Activated CD8-positive, alpha-beta T cell treated with anti-CD3 and anti-CD28 coated beads for 36 hours (primary cell): ENCODE measurements at regions not wholly inside any gene's neighbourhood (a gene's known extent, or its start where the extent isn't known, plus 50 kb on each side); places are given as distances from the start of the nearest gene placed in this dataset.

Experiments
- ATAC-seq: fragments of 200-7000 bp; cut with Tn5 transposase; one replicate; pipeline ENCODE4 v1.10.0; 2021; ENCODE audit warnings: mild to moderate bottlenecking, moderate library complexity
- CTCF ChIA-PET: fragments of 350-600 bp; sonication (Branson Sonifier 250); formaldehyde crosslinking; loops from one replicate; lab custom pipeline; 2021; ENCODE audit warnings: antibody characterized with exemption; lab: Charles Lee
- POLR2A ChIA-PET: fragments of 350-600 bp; sonication (Branson Sonifier 250); formaldehyde crosslinking; loops from one replicate; lab custom pipeline; 2021; ENCODE audit warnings: antibody characterized with exemption; lab: Charles Lee
- DNase-seq: peaks from one replicate; pipeline ENCODE4 v3.0.0-alpha.2; 2020
- H3K27ac Mint-ChIP-seq: one replicate; pipeline ENCODE4 v1.8.0; 2021; ENCODE audit warnings: mild to moderate bottlenecking, mixed read lengths
- H3K27me3 Mint-ChIP-seq: one replicate; pipeline ENCODE4 v1.8.0; 2021; ENCODE audit warnings: mixed read lengths
- H3K36me3 Mint-ChIP-seq: one replicate; pipeline ENCODE4 v1.8.0; 2021; ENCODE audit warnings: low read depth, mixed read lengths
- H3K4me1 Mint-ChIP-seq: one replicate; pipeline ENCODE4 v1.8.0; 2021; ENCODE audit warnings: low read depth, mixed read lengths
- H3K4me3 Mint-ChIP-seq: one replicate; pipeline ENCODE4 v1.8.0; 2021; ENCODE audit warnings: mild to moderate bottlenecking, moderate library complexity, mixed read lengths
- H3K9me3 Mint-ChIP-seq: one replicate; pipeline ENCODE4 v1.8.0; 2021; ENCODE audit warnings: mixed read lengths
- intact Hi-C: fragments of 100-400 bp; cut with micrococcal nuclease; formaldehyde crosslinking; loops from one replicate; pipeline ENCODE4 v1.10.0; 2022
- TF ChIP-seq, protein P1 (sequence below): fragments of 200-600 bp; IDR thresholded peaks from one replicate; pipeline ENCODE4 v1.8.0; 2022; ENCODE audit warnings: antibody characterized with exemption, mild to moderate bottlenecking

GRCh38 chr6:10156875-10157274 is 258.0 kb downstream of the TFAP2A start:
- Mint-ChIP-seq H3K9me3 (peaks cover 8% of the 10 kb centered on the region), H3K4me3 (no peak overlapping the region), H3K36me3 (no peaks in the 10 kb centered on the region), H3K4me1 (no peaks in the 10 kb centered on the region), H3K27me3 (no peaks in the 10 kb centered on the region), H3K27ac (no peak overlapping the region)
- intact Hi-C loops = no loop called here
- TF ChIP-seq, protein P1, sequence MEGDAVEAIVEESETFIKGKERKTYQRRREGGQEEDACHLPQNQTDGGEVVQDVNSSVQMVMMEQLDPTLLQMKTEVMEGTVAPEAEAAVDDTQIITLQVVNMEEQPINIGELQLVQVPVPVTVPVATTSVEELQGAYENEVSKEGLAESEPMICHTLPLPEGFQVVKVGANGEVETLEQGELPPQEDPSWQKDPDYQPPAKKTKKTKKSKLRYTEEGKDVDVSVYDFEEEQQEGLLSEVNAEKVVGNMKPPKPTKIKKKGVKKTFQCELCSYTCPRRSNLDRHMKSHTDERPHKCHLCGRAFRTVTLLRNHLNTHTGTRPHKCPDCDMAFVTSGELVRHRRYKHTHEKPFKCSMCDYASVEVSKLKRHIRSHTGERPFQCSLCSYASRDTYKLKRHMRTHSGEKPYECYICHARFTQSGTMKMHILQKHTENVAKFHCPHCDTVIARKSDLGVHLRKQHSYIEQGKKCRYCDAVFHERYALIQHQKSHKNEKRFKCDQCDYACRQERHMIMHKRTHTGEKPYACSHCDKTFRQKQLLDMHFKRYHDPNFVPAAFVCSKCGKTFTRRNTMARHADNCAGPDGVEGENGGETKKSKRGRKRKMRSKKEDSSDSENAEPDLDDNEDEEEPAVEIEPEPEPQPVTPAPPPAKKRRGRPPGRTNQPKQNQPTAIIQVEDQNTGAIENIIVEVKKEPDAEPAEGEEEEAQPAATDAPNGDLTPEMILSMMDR = no peak
- CTCF ChIA-PET = no interaction called here
- POLR2A ChIA-PET = no interaction called here
- no peak for ATAC-seq
- DNase-seq = no peak

DNA sequence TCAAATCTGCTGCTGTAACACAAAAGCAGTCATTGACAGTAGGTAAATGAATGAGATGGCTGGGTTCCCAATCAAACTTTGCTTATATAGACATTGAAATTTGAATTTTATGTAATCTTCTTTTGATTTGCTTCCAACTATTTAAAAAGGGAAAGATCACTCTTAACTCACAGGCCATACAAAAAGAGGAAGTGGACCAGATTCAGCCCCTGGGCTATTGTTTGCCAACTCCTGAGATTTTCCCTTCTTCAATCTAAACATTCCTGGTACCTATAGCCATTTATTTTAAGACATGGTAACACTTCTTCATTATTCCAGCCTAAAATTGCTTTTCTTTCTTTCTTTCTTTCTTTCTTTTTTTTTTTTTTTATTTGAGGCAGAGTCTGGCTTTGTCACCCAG is 260.6 kb downstream of the TFAP2A start:
- ChIA-PET POLR2A (no interaction called here), CTCF (no interaction called here)
- TF ChIP-seq, protein P1 = no peak
- H3K4me3 Mint-ChIP-seq = no peak overlapping the region
- ATAC-seq (no peak), DNase-seq (no peak)
- no peak overlapping the region for H3K27ac Mint-ChIP-seq
- H3K4me1 Mint-ChIP-seq = no peaks in the 10 kb centered on the region
- intact Hi-C loops = no loop called here
- H3K36me3 Mint-ChIP-seq = no peaks in the 10 kb centered on the region
- peaks cover under 1% of the 10 kb centered on the region for H3K27me3 Mint-ChIP-seq
- peaks cover 8% of the 10 kb centered on the region for H3K9me3 Mint-ChIP-seq

GRCh38 chr6:10151144-10151915 is 263.5 kb downstream of the TFAP2A start:
- TF ChIP-seq, protein P1 = no peak
- POLR2A ChIA-PET = no interaction called here
- DNase-seq (no peak), ATAC-seq (no peak)
- intact Hi-C loops = no loop called here
- H3K36me3 Mint-ChIP-seq = no peaks in the 10 kb centered on the region
- peaks cover 4% of the 10 kb centered on the region for H3K27me3 Mint-ChIP-seq
- peaks cover 3% of the 10 kb centered on the region for H3K4me1 Mint-ChIP-seq
- H3K9me3 Mint-ChIP-seq = peaks cover 6% of the 10 kb centered on the region
- H3K4me3 Mint-ChIP-seq = no peak overlapping the region
- CTCF ChIA-PET = no interaction called here
- no peak overlapping the region for H3K27ac Mint-ChIP-seq

DNA sequence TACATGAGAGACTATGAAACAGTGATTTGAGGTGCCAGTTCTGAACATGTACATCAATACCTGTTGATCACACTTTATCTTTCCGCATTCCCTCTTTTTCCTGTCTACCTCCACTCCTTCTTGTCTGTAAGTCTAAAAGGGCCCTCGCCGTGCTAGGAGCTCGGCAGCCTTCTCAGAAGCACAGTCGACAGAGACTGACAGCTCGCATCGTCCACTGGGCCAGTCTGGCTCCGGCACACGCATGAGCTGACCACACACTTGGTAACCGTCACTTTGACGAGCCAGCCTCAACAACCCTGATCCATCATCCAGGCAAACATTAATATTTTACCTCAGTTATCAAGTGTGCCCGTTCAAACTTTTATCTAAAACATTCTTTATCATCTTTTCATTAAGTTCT is 265.3 kb downstream of the TFAP2A start:
- POLR2A ChIA-PET = no interaction called here
- TF ChIP-seq, protein P1 = no peak
- intact Hi-C loops = no loop called here
- Mint-ChIP-seq H3K27ac (no peak overlapping the region), H3K36me3 (no peaks in the 10 kb centered on the region), H3K4me1 (peaks cover 3% of the 10 kb centered on the region), H3K4me3 (no peak overlapping the region), H3K27me3 (peaks cover 4% of the 10 kb centered on the region), H3K9me3 (no peaks in the 10 kb centered on the region)
- ATAC-seq (no peak), DNase-seq (no peak)
- CTCF ChIA-PET = no interaction called here

DNA sequence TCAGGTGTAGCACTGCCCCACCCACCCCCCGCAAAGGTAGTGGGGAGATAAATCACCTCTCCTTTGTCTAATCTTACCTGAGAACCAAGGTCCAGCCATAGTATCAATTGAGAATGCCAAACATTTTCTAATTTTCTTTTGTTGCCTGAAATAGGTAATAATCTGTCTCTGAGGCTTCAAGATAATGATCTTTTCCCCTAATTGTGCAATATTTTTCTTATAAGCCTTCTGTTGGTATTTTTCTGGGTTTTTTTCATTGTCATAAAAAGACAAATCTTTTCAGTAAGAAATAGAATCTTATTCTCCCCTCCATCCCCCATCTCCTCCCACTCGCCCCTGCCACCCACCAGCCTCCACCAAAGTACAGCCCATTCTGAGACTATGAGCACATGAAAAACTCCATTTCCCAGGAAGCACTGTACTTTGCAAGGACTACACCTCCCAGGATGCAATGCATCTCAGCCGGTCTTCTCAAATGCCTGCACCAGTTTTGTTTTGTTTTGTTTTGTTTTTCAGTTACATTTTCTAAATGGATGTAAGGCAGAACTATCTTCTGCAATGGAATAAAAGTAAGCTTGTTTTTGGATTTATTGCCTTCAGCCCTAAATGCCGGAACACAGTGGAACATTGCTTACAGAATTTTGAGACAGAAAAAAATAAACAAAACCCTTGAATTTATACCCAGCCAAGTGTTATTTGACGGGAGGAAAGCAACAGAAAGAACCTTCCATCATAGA is 268.0 kb downstream of the TFAP2A start:
- H3K4me3 Mint-ChIP-seq = peak overlapping the region; percentile 60
- CTCF ChIA-PET = no interaction called here
- H3K27me3 Mint-ChIP-seq = peaks cover 8% of the 10 kb centered on the region
- TF ChIP-seq, protein P1 = no peak
- H3K4me1 Mint-ChIP-seq = peaks cover 3% of the 10 kb centered on the region
- H3K9me3 Mint-ChIP-seq = no peaks in the 10 kb centered on the region
- ATAC-seq (peak; percentile 84), DNase-seq (peak; percentile 27)
- intact Hi-C loops = no loop called here
- H3K27ac Mint-ChIP-seq = no peak overlapping the region
- POLR2A ChIA-PET = no interaction called here
- no peaks in the 10 kb centered on the region for H3K36me3 Mint-ChIP-seq
